ENCODE measurements at regions not wholly inside any gene's neighbourhood (a gene's known extent, or its start where the extent isn't known, plus 50 kb on each side); places are given as distances from the start of the nearest gene placed in this dataset.

DNA sequence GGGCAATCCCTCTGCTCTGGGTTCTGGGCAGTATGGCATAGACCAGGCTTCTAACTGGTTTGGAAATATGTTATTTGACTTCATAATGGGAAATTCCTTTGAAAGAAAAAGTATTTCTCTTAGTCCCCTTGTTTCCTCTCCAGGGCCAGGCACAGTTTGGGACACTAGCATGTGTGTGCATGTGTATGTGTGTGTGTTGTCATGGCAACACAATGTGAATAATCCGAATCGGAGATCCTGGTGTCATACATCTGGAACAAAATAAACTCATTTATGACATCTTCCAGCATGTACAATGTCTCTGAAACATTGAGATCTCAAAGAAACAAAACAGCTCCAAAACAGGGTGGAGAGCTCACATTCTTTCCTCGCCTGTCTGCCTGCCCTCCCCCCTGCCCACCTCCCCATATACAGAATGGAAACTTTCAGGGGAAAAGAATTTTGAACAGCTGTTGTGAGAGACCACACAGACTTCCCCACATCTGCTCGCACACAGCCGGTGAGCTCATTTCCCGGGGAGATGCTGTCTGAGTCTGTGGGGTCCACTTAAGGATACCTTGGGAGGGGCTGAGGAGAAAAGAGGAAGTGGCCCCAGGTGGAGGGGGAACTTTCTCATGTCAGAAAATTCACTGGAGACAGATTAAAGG lies 55.5 kb upstream of the PARP11 start:
- no peak for DNase-seq (ENCODE audit: low read depth in 2 of 2, low spot score in 1 of 2)

- DNase-seq (ENCODE audit: low read depth in 2 of 2, low spot score in 1 of 2) = no peak
Observed at GRCh38 chr12:3925621-3926020, 52.4 kb upstream of the PARP11 start.

DNA sequence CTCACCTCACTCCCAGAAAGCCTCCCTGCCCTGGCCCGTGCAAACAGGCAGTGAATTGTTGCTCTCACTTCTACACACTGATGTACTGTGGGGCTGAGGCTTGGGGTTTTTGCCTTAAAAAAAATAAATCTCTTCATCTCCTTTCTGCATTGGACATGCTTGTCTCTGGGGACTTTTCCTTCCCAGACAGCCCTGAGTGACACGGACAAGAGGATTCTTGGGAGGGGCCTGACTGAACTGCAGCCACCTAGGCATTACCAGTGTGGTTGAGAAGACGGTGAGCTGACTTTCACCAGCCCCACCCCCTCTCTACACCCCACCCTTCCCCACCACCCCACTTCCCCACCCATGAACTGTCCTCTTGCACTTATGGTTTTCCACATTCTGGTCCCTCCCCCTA lies 51.6 kb upstream of the PARP11 start:
- DNase-seq (ENCODE audit: low read depth in 2 of 2, low spot score in 1 of 2) = no peak

DNA sequence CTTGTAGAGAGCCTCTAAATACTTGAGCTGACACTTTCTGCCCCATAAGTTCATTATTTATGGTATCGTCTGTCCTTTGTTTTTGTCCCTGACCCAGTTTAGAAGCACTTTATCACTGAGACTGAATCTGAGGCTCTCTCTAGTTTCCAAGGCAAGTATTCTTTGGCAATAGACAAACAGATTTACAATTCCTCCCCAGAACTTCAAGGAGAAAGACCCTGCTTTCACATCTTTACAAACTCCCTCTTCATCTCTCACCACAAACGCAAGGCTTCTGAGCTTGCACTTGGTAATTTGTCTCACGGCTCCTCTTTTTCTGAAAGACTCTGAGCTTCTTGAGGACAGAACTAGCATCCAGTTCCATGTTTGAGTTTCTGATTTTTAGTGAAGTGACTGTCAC lies 49.8 kb upstream of the PARP11 start:
- DNase-seq (ENCODE audit: low read depth in 2 of 2, low spot score in 1 of 2) = no peak
